HEK293T (cell line): ENCODE measurements at regions not wholly inside any gene's neighbourhood (a gene's known extent, or its start where the extent isn't known, plus 50 kb on each side); places are given as distances from the start of the nearest gene placed in this dataset.

Experiments
- CTCF ChIA-PET: fragments of 350-600 bp; formaldehyde crosslinking; extraction: SDS; loops from one replicate; lab custom pipeline; 2021; ENCODE audit warnings: antibody characterized with exemption, inconsistent platforms; lab: Yijun Ruan, JAX
- POLR2A ChIA-PET: fragments of 350-600 bp; formaldehyde crosslinking; extraction: SDS; loops from one replicate; lab custom pipeline; 2020; ENCODE audit warnings: antibody characterized with exemption, inconsistent platforms; lab: Yijun Ruan, JAX
- DNase-seq: peaks from one replicate; pipeline ENCODE4 v3.0.0; 2012; ENCODE audit warnings: mixed read lengths; ENCODE audit errors: extremely low spot score
- ARNT ChIP-seq: fragments of 450-650 bp; IDR thresholded peaks from 2 replicates; pipeline ENCODE4 v1.6.1; 2017; ENCODE audit warnings: mild to moderate bottlenecking
- BHLHE40 ChIP-seq: fragments of 450-650 bp; IDR thresholded peaks from 2 replicates; pipeline ENCODE4 v1.6.1; 2016; ENCODE audit warnings: mild to moderate bottlenecking, moderate library complexity, borderline replicate concordance
- CTBP1 ChIP-seq: fragments of 450-650 bp; IDR thresholded peaks from 2 replicates; pipeline ENCODE4 v1.6.1; 2016; ENCODE audit warnings: borderline replicate concordance
- ELF4 ChIP-seq: fragments of 450-650 bp; IDR thresholded peaks from 2 replicates; pipeline ENCODE4 v1.6.1; 2017; ENCODE audit warnings: antibody characterized with exemption
- FOXA1 ChIP-seq: fragments of 450-650 bp; IDR thresholded peaks from 2 replicates; pipeline ENCODE4 v1.6.1; 2016; ENCODE audit warnings: mild to moderate bottlenecking
- FOXK2 ChIP-seq: fragments of 450-650 bp; IDR thresholded peaks from 2 replicates; pipeline ENCODE4 v1.6.1; 2016; ENCODE audit warnings: mild to moderate bottlenecking
- FOXM1 ChIP-seq: fragments of 450-650 bp; IDR thresholded peaks from 2 replicates; pipeline ENCODE4 v1.6.1; 2017; ENCODE audit warnings: mild to moderate bottlenecking, borderline replicate concordance
- HDGF ChIP-seq: fragments of 450-650 bp; IDR thresholded peaks from 2 replicates; pipeline ENCODE4 v1.6.1; 2017; ENCODE audit warnings: antibody characterized with exemption, borderline replicate concordance
- L3MBTL2 ChIP-seq: fragments of 450-650 bp; conservative IDR thresholded peaks from 2 replicates; pipeline ENCODE4 v1.6.1; 2016; ENCODE audit warnings: mild to moderate bottlenecking
- LEF1 ChIP-seq: fragments of 450-650 bp; IDR thresholded peaks from 2 replicates; pipeline ENCODE4 v1.6.1; 2017; ENCODE audit warnings: mild to moderate bottlenecking, borderline replicate concordance
- NFRKB ChIP-seq: fragments of 450-650 bp; IDR thresholded peaks from 2 replicates; pipeline ENCODE4 v1.6.1; 2016; ENCODE audit warnings: mild to moderate bottlenecking, moderate library complexity
- PKNOX1 ChIP-seq: fragments of 450-650 bp; IDR thresholded peaks from 2 replicates; pipeline ENCODE4 v1.6.1; 2016
- SP1 ChIP-seq: fragments of 450-650 bp; IDR thresholded peaks from 2 replicates; pipeline ENCODE4 v1.6.1; 2017
- SUZ12 ChIP-seq: fragments of 450-650 bp; IDR thresholded peaks from 2 replicates; pipeline ENCODE4 v1.6.1; 2016; ENCODE audit warnings: mild to moderate bottlenecking
- TARDBP ChIP-seq: fragments of 450-650 bp; IDR thresholded peaks from 2 replicates; pipeline ENCODE4 v1.6.1; 2016
- ZNF384 ChIP-seq: fragments of 450-650 bp; IDR thresholded peaks from 2 replicates; pipeline ENCODE4 v1.6.1; 2016

- CTCF ChIA-PET, result interaction anchor here (0.6 kb wide), 1 partner anchor 372 kb away, joined by 3 read pairs; no protein-coding TSS in a partner anchor
- no peak for DNase-seq
- POLR2A ChIA-PET, result no interaction called here
- TF ChIP-seq ARNT, result no peak
- TF ChIP-seq LEF1, result no peak
- no peak for TF ChIP-seq NFRKB
- TF ChIP-seq BHLHE40, result no peak
- no peak for TF ChIP-seq L3MBTL2
- no peak for TF ChIP-seq FOXA1
- TF ChIP-seq SUZ12, result no peak
- TF ChIP-seq SP1, result no peak
- TF ChIP-seq FOXK2, result no peak
- TF ChIP-seq ZNF384, result no peak
- TF ChIP-seq HDGF, result no peak
- no peak for TF ChIP-seq CTBP1
- TF ChIP-seq TARDBP, result no peak
- no peak for TF ChIP-seq PKNOX1
- no peak for TF ChIP-seq FOXM1
- TF ChIP-seq ELF4, result no peak
Observed at GRCh38 chr13:53537586-53537985, 509.0 kb downstream of the OLFM4 start.

- ChIA-PET POLR2A (no interaction called here), CTCF (no interaction called here)
- TF ChIP-seq NFRKB (no peak), BHLHE40 (no peak), SUZ12 (no peak), FOXK2 (no peak), ZNF384 (no peak), L3MBTL2 (no peak), HDGF (no peak), SP1 (no peak), ARNT (no peak), CTBP1 (no peak), TARDBP (no peak)
- DNase-seq, result no peak
Observed at GRCh38 chr13:53545340-53545941, 516.8 kb downstream of the OLFM4 start.

GRCh38 chr13:53560556-53560955 is 531.9 kb downstream of the OLFM4 start:
- ChIA-PET POLR2A (no interaction called here), CTCF (no interaction called here)
- DNase-seq, result no peak
- TF ChIP-seq CTBP1 (no peak), FOXA1 (no peak), ELF4 (no peak), HDGF (no peak), TARDBP (no peak), L3MBTL2 (no peak), SP1 (no peak), LEF1 (no peak), FOXM1 (no peak), SUZ12 (no peak), PKNOX1 (no peak), ZNF384 (no peak), ARNT (no peak), FOXK2 (no peak), NFRKB (no peak), BHLHE40 (no peak)

- ChIA-PET POLR2A (no interaction called here), CTCF (no interaction called here)
- no peak for DNase-seq
- TF ChIP-seq L3MBTL2 (no peak), BHLHE40 (no peak), ARNT (no peak), ELF4 (no peak), TARDBP (no peak)
Observed at GRCh38 chr13:53562419-53562818, 533.8 kb downstream of the OLFM4 start.

GRCh38 chr13:53568491-53568890 is 539.9 kb downstream of the OLFM4 start:
- no peak for TF ChIP-seq ARNT
- no peak for TF ChIP-seq NFRKB
- POLR2A ChIA-PET, result no interaction called here
- DNase-seq, result no peak
- CTCF ChIA-PET, result no interaction called here

- POLR2A ChIA-PET, result no interaction called here
- DNase-seq, result no peak
- CTCF ChIA-PET, result no interaction called here
- TF ChIP-seq NFRKB, result no peak
Observed at GRCh38 chr13:53569453-53569852, 540.8 kb downstream of the OLFM4 start.

GRCh38 chr13:53601113-53601512 is 572.5 kb downstream of the OLFM4 start:
- ChIA-PET CTCF (no interaction called here), POLR2A (no interaction called here)
- no peak for DNase-seq
- TF ChIP-seq CTBP1 (no peak), PKNOX1 (no peak), SUZ12 (no peak), LEF1 (no peak), ZNF384 (no peak), L3MBTL2 (no peak)
